Thyroid gland (tissue), 4 donors: ENCODE measurements at regions not wholly inside any gene's neighbourhood (a gene's known extent, or its start where the extent isn't known, plus 50 kb on each side); places are given as distances from the start of the nearest gene placed in this dataset.

Source experiments
- DNase-seq, 2 donors: peaks; one replicate each; pipeline ENCODE4 v3.0.0-alpha.2; 2019
- H3K27ac ChIP-seq, 3 donors: fragments of 200-600 bp; sonication (generic); 1 replicate in 2 of 3; 2 replicates in 1 of 3; pipeline ENCODE4 v1.5.1; 2016 to 2019; ENCODE audit warnings: mild to moderate bottlenecking in 1 of 3, moderate library complexity in 1 of 3
- H3K27me3 ChIP-seq: fragments of 200-600 bp; sonication (generic); one replicate; pipeline ENCODE4 v1.5.1; 2019
- H3K36me3 ChIP-seq, 2 donors: fragments of 200-600 bp; sonication (generic); one replicate each; pipeline ENCODE4 v1.5.1; 2016 to 2019
- H3K4me1 ChIP-seq, 2 donors: fragments of 200-600 bp; sonication (generic); one replicate each; pipeline ENCODE4 v1.5.1; 2017 to 2019
- H3K4me3 ChIP-seq, 3 donors: fragments of 200-600 bp; sonication (generic); replicated peaks in 1 of 3; 1 replicate in 2 of 3; 2 replicates in 1 of 3; pipeline ENCODE4 v1.5.1; 2016; ENCODE audit warnings: mild to moderate bottlenecking in 1 of 3
- H3K9me3 ChIP-seq: fragments of 200-600 bp; sonication (generic); one replicate; pipeline ENCODE4 v1.5.1; 2017
- CTCF ChIP-seq, 6 experiments: fragments of 200-600 bp in 3 of 6; fragments of 450-650 bp in 3 of 6; sonication (generic) in 3 of 6; IDR thresholded peaks; one replicate each; pipeline ENCODE4 v1.5.1; 2016 to 2019; ENCODE audit warnings: antibody characterized with exemption in 6 of 6, mild to moderate bottlenecking in 2 of 6, inconsistent platforms in 1 of 6, moderate library complexity in 1 of 6
- POLR2A ChIP-seq, 2 donors: fragments of 450-650 bp; IDR thresholded peaks; one replicate each; pipeline ENCODE4 v1.6.1; 2017; ENCODE audit warnings: antibody characterized with exemption in 2 of 2, mild to moderate bottlenecking in 2 of 2, moderate library complexity in 1 of 2
- WGBS, 2 donors: methylation state at CpG; one replicate each; pipeline ENCODE4 v1.1.5; 2017; 5-methylcytosine and 5-hydroxymethylcytosine counted together
- intact Hi-C: fragments of 100-400 bp; cut with DNase I; formaldehyde crosslinking; loops from one replicate; pipeline ENCODE4 v1.15.1; 2023

- no peak for DNase-seq
- H3K36me3 ChIP-seq = no peaks in the 10 kb centered on the region
Measured at GRCh38 chr10:84820120-84820519, 491.7 kb downstream of the CCSER2 start.

GRCh38 chr10:84820596-84820995 lies 492.2 kb downstream of the CCSER2 start:
- no peaks in the 10 kb centered on the region for H3K36me3 ChIP-seq
- peak in 1 of 2 donors; percentile 19 for DNase-seq
- H3K27me3 ChIP-seq = no peaks in the 10 kb centered on the region
- no peaks in the 10 kb centered on the region for H3K9me3 ChIP-seq
- no peak overlapping the region for H3K27ac ChIP-seq
- 46 to 58% methylated on average over 2 of the region's 2 CpGs for WGBS, 2 donors
- TF ChIP-seq POLR2A (IDR thresholded peaks at IDR 0.05) (no peak), CTCF (IDR thresholded peaks at IDR 0.05) (no peak)
- intact Hi-C loops = no loop called here
- H3K4me1 ChIP-seq = peaks cover 7 to 9% of the 10 kb centered on the region in 2 donors
- no peak overlapping the region for H3K4me3 ChIP-seq

More at GRCh38 chr10:84820120-84820519, 491.7 kb downstream of the CCSER2 start:
- Histone ChIP-seq H3K9me3 (no peaks in the 10 kb centered on the region), H3K4me3 (no peak overlapping the region), H3K27ac (no peak overlapping the region), H3K4me1 (peaks cover 2 to 4% of the 10 kb centered on the region in 2 donors), H3K27me3 (no peaks in the 10 kb centered on the region)
- WGBS, 2 donors = 56 to 58% methylated on average over 3 of the region's 3 CpGs
- TF ChIP-seq POLR2A (IDR thresholded peaks at IDR 0.05) = no peak
- TF ChIP-seq CTCF (IDR thresholded peaks at IDR 0.05) = peak in 3 of 6 experiments; percentile 25 to 37 (median 34)
- intact Hi-C loops = no loop called here

GRCh38 chr10:84822931-84823630 lies 494.7 kb downstream of the CCSER2 start:
- peaks cover 7 to 16% of the 10 kb centered on the region in 2 donors for H3K4me1 ChIP-seq
- no peak for TF ChIP-seq POLR2A (IDR thresholded peaks at IDR 0.05)
- TF ChIP-seq CTCF (IDR thresholded peaks at IDR 0.05) = no peak
- H3K27ac ChIP-seq = no peak overlapping the region
- DNase-seq = no peak
- WGBS, 2 donors = 78% methylated on average over 3 of the region's 3 CpGs
- H3K9me3 ChIP-seq = no peaks in the 10 kb centered on the region
- H3K4me3 ChIP-seq = no peak overlapping the region
- H3K27me3 ChIP-seq = no peaks in the 10 kb centered on the region
- intact Hi-C loops = no loop called here
- no peaks in the 10 kb centered on the region for H3K36me3 ChIP-seq

GRCh38 chr10:84824525-84824924 lies 496.1 kb downstream of the CCSER2 start:
- H3K4me1 ChIP-seq = peaks cover 7 to 16% of the 10 kb centered on the region in 2 donors
- no peaks in the 10 kb centered on the region for H3K36me3 ChIP-seq
- no peak overlapping the region for H3K27ac ChIP-seq
- intact Hi-C loops = no loop called here
- H3K9me3 ChIP-seq = no peaks in the 10 kb centered on the region
- DNase-seq = no peak
- H3K27me3 ChIP-seq = no peaks in the 10 kb centered on the region
- H3K4me3 ChIP-seq = no peak overlapping the region
- TF ChIP-seq CTCF (IDR thresholded peaks at IDR 0.05) (no peak), POLR2A (IDR thresholded peaks at IDR 0.05) (no peak)
- 91 to 95% methylated on average over 1 of the region's 1 CpG for WGBS, 2 donors

GRCh38 chr10:84825330-84825729 lies 496.9 kb downstream of the CCSER2 start:
- no peak for TF ChIP-seq POLR2A (IDR thresholded peaks at IDR 0.05)
- TF ChIP-seq CTCF (IDR thresholded peaks at IDR 0.05) = no peak
- Histone ChIP-seq H3K9me3 (no peaks in the 10 kb centered on the region), H3K27ac (no peak overlapping the region), H3K4me1 (peaks cover 7 to 16% of the 10 kb centered on the region in 2 donors), H3K36me3 (no peaks in the 10 kb centered on the region), H3K4me3 (no peak overlapping the region), H3K27me3 (no peaks in the 10 kb centered on the region)
- 32 to 38% methylated on average over 1 of the region's 1 CpG for WGBS, 2 donors
- intact Hi-C loops = no loop called here
- peak; percentile 42 to 67 for DNase-seq
